ENCODE measurements at regions not wholly inside any gene's neighbourhood (a gene's known extent, or its start where the extent isn't known, plus 50 kb on each side); places are given as distances from the start of the nearest gene placed in this dataset.

GRCh38 chr6:142665393-142665792, 279.6 kb downstream of the HIVEP2 start:
- H2AFZ ChIP-seq (ENCODE audit: low read depth), result no peak overlapping the region
- no peak overlapping the region for H3K9ac ChIP-seq
- no peaks in the 10 kb centered on the region for H3K9me2 ChIP-seq
- DNase-seq, result no peak
- no peak overlapping the region for H3K4me2 ChIP-seq
- no peaks in the 10 kb centered on the region for H4K20me1 ChIP-seq (ENCODE audit: insufficient read depth)
- H3F3A ChIP-seq (replicated peaks; ENCODE audit: insufficient read depth), result no peaks in the 10 kb centered on the region
- H3K27ac ChIP-seq (ENCODE audit: low read depth in 2 of 2, low read length in 1 of 2), result no peak overlapping the region
- no peaks in the 10 kb centered on the region for H3K36me3 ChIP-seq (replicated peaks in 1 of 2; ENCODE audit: control insufficient read depth in 1 of 2, insufficient read depth in 2 of 2, low read length in 1 of 2)
- 29% methylated on average over 2 of the region's 2 CpGs for WGBS (ENCODE audit: low lambda C conversion rate)
- no peaks in the 10 kb centered on the region for H3K79me2 ChIP-seq (ENCODE audit: insufficient read depth)
- no peaks in the 10 kb centered on the region for H3K27me3 ChIP-seq (ENCODE audit: insufficient read depth)
- ChIA-PET POLR2A (no interaction called here), CTCF (no interaction called here)
- H3K4me1 ChIP-seq (ENCODE audit: control insufficient read depth in 1 of 2, insufficient read depth in 2 of 2, low read depth in 1 of 2, low read length in 1 of 2), result no peaks in the 10 kb centered on the region
- H3K9me3 ChIP-seq, result no peaks in the 10 kb centered on the region
- TF ChIP-seq SIN3A (IDR thresholded peaks at IDR 0.05; ENCODE audit: borderline replicate concordance, low read depth, low read length) (no peak), GABPA (IDR thresholded peaks at IDR 0.05; ENCODE audit: low read depth) (no peak), FOXJ3 (CRISPR knock-in tag; IDR thresholded peaks at IDR 0.05) (no peak), RAD21 (IDR thresholded peaks at IDR 0.05; ENCODE audit: low read length) (no peak), SMC3 (IDR thresholded peaks at IDR 0.05; ENCODE audit: low read depth, low read length) (no peak), YY1 (IDR thresholded peaks at IDR 0.05; ENCODE audit: low read depth) (no peak), POLR2AphosphoS5 (IDR thresholded peaks at IDR 0.05; ENCODE audit: low read depth, low read length) (no peak), NFIC (IDR thresholded peaks at IDR 0.05; ENCODE audit: borderline replicate concordance) (no peak), MXI1 (IDR thresholded peaks at IDR 0.05; ENCODE audit: low read depth, low read length) (no peak), EP300 (IDR thresholded peaks at IDR 0.05; ENCODE audit: borderline replicate concordance in 1 of 2, low read depth in 1 of 2, low read length in 1 of 2) (no peak), IRF3 (IDR thresholded peaks at IDR 0.05; ENCODE audit: low read depth, low read length) (no peak)
- TF ChIP-seq, protein P1, sequence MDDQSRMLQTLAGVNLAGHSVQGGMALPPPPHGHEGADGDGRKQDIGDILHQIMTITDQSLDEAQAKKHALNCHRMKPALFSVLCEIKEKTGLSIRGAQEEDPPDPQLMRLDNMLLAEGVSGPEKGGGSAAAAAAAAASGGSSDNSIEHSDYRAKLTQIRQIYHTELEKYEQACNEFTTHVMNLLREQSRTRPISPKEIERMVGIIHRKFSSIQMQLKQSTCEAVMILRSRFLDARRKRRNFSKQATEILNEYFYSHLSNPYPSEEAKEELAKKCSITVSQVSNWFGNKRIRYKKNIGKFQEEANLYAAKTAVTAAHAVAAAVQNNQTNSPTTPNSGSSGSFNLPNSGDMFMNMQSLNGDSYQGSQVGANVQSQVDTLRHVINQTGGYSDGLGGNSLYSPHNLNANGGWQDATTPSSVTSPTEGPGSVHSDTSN (IDR thresholded peaks at IDR 0.05), result no peak
- H3K4me3 ChIP-seq (ENCODE audit: low read depth in 2 of 2, low read length in 1 of 2), result no peak overlapping the region

GRCh38 chr6:142666599-142667185, 278.3 kb downstream of the HIVEP2 start:
- H3K27me3 ChIP-seq (ENCODE audit: insufficient read depth), result no peaks in the 10 kb centered on the region
- CTCF ChIA-PET, result no interaction called here
- no peak overlapping the region for H3K4me2 ChIP-seq
- H4K20me1 ChIP-seq (ENCODE audit: insufficient read depth), result no peaks in the 10 kb centered on the region
- H3K9ac ChIP-seq, result no peak overlapping the region
- H3K4me3 ChIP-seq (ENCODE audit: low read depth in 2 of 2, low read length in 1 of 2), result no peak overlapping the region
- POLR2A ChIA-PET, result no interaction called here
- no peak overlapping the region for H2AFZ ChIP-seq (ENCODE audit: low read depth)
- no peaks in the 10 kb centered on the region for H3K79me2 ChIP-seq (ENCODE audit: insufficient read depth)
- H3K4me1 ChIP-seq (ENCODE audit: control insufficient read depth in 1 of 2, insufficient read depth in 2 of 2, low read depth in 1 of 2, low read length in 1 of 2), result no peaks in the 10 kb centered on the region
- 52% methylated on average over 4 of the region's 4 CpGs for WGBS (ENCODE audit: low lambda C conversion rate)
- no peak for DNase-seq
- H3K36me3 ChIP-seq (replicated peaks in 1 of 2; ENCODE audit: control insufficient read depth in 1 of 2, insufficient read depth in 2 of 2, low read length in 1 of 2), result no peaks in the 10 kb centered on the region
- TF ChIP-seq EZH2phosphoT487 (IDR thresholded peaks at IDR 0.05; ENCODE audit: borderline replicate concordance, low read depth) (no peak), RFX5 (IDR thresholded peaks at IDR 0.05; ENCODE audit: low read length) (no peak), FOXM1 (IDR thresholded peaks at IDR 0.05; ENCODE audit: low read depth) (no peak), SMC3 (IDR thresholded peaks at IDR 0.05; ENCODE audit: low read depth, low read length) (no peak), RCOR1 (IDR thresholded peaks at IDR 0.05; ENCODE audit: low read length) (no peak), USF1 (IDR thresholded peaks at IDR 0.05; ENCODE audit: borderline replicate concordance, low read depth) (no peak), MEF2A (IDR thresholded peaks at IDR 0.05; ENCODE audit: borderline replicate concordance, low read depth) (no peak), USF2 (IDR thresholded peaks at IDR 0.05; ENCODE audit: borderline replicate concordance, low read depth, low read length) (no peak)
- TF ChIP-seq, protein P2, sequence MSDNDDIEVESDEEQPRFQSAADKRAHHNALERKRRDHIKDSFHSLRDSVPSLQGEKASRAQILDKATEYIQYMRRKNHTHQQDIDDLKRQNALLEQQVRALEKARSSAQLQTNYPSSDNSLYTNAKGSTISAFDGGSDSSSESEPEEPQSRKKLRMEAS (IDR thresholded peaks at IDR 0.05; ENCODE audit: low read depth), result no peak
- TF ChIP-seq, protein P3, sequence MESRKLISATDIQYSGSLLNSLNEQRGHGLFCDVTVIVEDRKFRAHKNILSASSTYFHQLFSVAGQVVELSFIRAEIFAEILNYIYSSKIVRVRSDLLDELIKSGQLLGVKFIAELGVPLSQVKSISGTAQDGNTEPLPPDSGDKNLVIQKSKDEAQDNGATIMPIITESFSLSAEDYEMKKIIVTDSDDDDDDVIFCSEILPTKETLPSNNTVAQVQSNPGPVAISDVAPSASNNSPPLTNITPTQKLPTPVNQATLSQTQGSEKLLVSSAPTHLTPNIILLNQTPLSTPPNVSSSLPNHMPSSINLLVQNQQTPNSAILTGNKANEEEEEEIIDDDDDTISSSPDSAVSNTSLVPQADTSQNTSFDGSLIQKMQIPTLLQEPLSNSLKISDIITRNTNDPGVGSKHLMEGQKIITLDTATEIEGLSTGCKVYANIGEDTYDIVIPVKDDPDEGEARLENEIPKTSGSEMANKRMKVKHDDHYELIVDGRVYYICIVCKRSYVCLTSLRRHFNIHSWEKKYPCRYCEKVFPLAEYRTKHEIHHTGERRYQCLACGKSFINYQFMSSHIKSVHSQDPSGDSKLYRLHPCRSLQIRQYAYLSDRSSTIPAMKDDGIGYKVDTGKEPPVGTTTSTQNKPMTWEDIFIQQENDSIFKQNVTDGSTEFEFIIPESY (IDR thresholded peaks at IDR 0.05; ENCODE audit: borderline replicate concordance, low read depth), result no peak
- TF ChIP-seq, protein P1 (IDR thresholded peaks at IDR 0.05), result no peak
- no peaks in the 10 kb centered on the region for H3F3A ChIP-seq (replicated peaks; ENCODE audit: insufficient read depth)
- H3K9me3 ChIP-seq, result no peaks in the 10 kb centered on the region
- no peak overlapping the region for H3K27ac ChIP-seq (ENCODE audit: low read depth in 2 of 2, low read length in 1 of 2)
- no peaks in the 10 kb centered on the region for H3K9me2 ChIP-seq

All from SK-N-SH (cell line).